NT2/D1 (cell line): ENCODE measurements at regions not wholly inside any gene's neighbourhood (a gene's known extent, or its start where the extent isn't known, plus 50 kb on each side); places are given as distances from the start of the nearest gene placed in this dataset.

Experiments used
- YY1 ChIP-seq: IDR thresholded peaks from 2 replicates; pipeline ENCODE4 v1.6.1; 2011; ENCODE audit not compliant: insufficient read length, insufficient read depth
- ZNF274 ChIP-seq: IDR thresholded peaks from 2 replicates; pipeline ENCODE4 v1.6.1; 2011; ENCODE audit warnings: mild to moderate bottlenecking, low read depth, low read length

- TF ChIP-seq YY1: no peak
- no peak for TF ChIP-seq ZNF274
Observed at GRCh38 chr4:100084892-100085291, 105.4 kb downstream of the DDIT4L start.
